ENCODE measurements at regions not wholly inside any gene's neighbourhood (a gene's known extent, or its start where the extent isn't known, plus 50 kb on each side); places are given as distances from the start of the nearest gene placed in this dataset.
A peak's percentile ranks its signal among the peaks of the same experiment; 100 is the strongest.
"Not testable (repeated sequence)": the region's sequence is repeated elsewhere in the genome, so short reads cannot be mapped to it uniquely, and the experiment has no call there.

GRCh38 chr16:9141813-9142212, 50.4 kb downstream of the HAPSTR1 start:
- no peak for DNase-seq (ENCODE audit: low spot score)

- DNase-seq (ENCODE audit: low spot score), result no peak
These were observed 52.7 kb downstream of the HAPSTR1 start for GRCh38 chr16:9144106-9144505.

- DNase-seq (ENCODE audit: low spot score), result peak; percentile 84
These were observed 57.1 kb downstream of the HAPSTR1 start for GRCh38 chr16:9148374-9149015.

- no peak for DNase-seq (ENCODE audit: low spot score)
These were observed 59.6 kb downstream of the HAPSTR1 start for GRCh38 chr16:9151074-9151473.

- DNase-seq (ENCODE audit: low spot score), result peak; percentile 43
These were observed 60.2 kb downstream of the HAPSTR1 start for GRCh38 chr16:9151597-9151996.

GRCh38 chr16:9152649-9153501, 61.4 kb downstream of the HAPSTR1 start:
- DNase-seq (ENCODE audit: low spot score), result no peak

GRCh38 chr16:9153502-9153864, 62.0 kb downstream of the HAPSTR1 start:
- no peak for DNase-seq (ENCODE audit: low spot score)

- no peak for DNase-seq (ENCODE audit: low spot score)
These were observed 63.3 kb downstream of the HAPSTR1 start for GRCh38 chr16:9154567-9155410.

GRCh38 chr16:9155871-9156270, 64.4 kb downstream of the HAPSTR1 start:
- DNase-seq (ENCODE audit: low spot score), result no peak

GRCh38 chr16:9159839-9160550, 68.6 kb downstream of the HAPSTR1 start:
- peak; percentile 78 for DNase-seq (ENCODE audit: low spot score)

- DNase-seq (ENCODE audit: low spot score), result no peak
These were observed 69.1 kb downstream of the HAPSTR1 start for GRCh38 chr16:9160551-9160911.

GRCh38 chr16:9165681-9166080, 74.2 kb downstream of the HAPSTR1 start:
- DNase-seq (ENCODE audit: low spot score), result no peak

GRCh38 chr16:9166326-9166993, 75.0 kb downstream of the HAPSTR1 start:
- not testable (repeated sequence) for DNase-seq (ENCODE audit: low spot score)

- DNase-seq (ENCODE audit: low spot score), result no peak
These were observed 77.7 kb downstream of the HAPSTR1 start for GRCh38 chr16:9169094-9169493.

GRCh38 chr16:9170470-9170869, 79.0 kb downstream of the HAPSTR1 start:
- no peak for DNase-seq (ENCODE audit: low spot score)

GRCh38 chr16:9176547-9177418, 85.3 kb downstream of the HAPSTR1 start:
- no peak for DNase-seq (ENCODE audit: low spot score)

- no peak for DNase-seq (ENCODE audit: low spot score)
These were observed 86.4 kb downstream of the HAPSTR1 start for GRCh38 chr16:9177861-9178260.

- no peak for DNase-seq (ENCODE audit: low spot score)
These were observed 92.4 kb downstream of the HAPSTR1 start for GRCh38 chr16:9183682-9184353.

GRCh38 chr16:9184354-9184690, 92.9 kb downstream of the HAPSTR1 start:
- DNase-seq (ENCODE audit: low spot score), result no peak

GRCh38 chr16:9185381-9185780, 93.9 kb downstream of the HAPSTR1 start:
- no peak for DNase-seq (ENCODE audit: low spot score)
